SKM-1 treated with dmso at 0.1 percent for 144 hours (cell line): ENCODE measurements at regions not wholly inside any gene's neighbourhood (a gene's known extent, or its start where the extent isn't known, plus 50 kb on each side); places are given as distances from the start of the nearest gene placed in this dataset.
"Not testable (repeated sequence)": the region's sequence is repeated elsewhere in the genome, so short reads cannot be mapped to it uniquely, and the experiment has no call there.

Experiments used
- DNase-seq: peaks from one replicate; lab custom pipeline; 2025; ENCODE audit not compliant: unreplicated experiment; lab: John Stamatoyannopoulos, UW

DNA sequence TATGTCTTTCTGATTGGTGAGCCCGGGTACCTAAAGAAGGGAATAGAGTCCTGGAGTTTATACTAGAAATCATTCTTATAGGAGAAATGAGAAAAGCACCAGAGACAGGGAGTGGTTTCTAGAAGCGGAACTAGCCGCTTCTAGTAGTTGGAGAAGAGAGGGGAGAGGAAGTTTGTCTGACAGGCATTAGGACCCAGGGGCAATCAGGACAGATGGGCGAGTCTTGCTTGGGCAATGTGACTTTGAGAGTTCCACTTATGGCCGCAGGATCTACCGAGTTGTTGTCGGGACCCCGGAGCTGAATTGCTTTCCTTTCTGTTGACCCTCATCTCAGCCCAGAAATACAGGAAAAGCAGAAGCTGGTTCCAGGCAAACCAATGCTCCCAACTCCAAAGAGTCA is 596.8 kb upstream of the CNTN5 start:
- no peak for DNase-seq

DNA sequence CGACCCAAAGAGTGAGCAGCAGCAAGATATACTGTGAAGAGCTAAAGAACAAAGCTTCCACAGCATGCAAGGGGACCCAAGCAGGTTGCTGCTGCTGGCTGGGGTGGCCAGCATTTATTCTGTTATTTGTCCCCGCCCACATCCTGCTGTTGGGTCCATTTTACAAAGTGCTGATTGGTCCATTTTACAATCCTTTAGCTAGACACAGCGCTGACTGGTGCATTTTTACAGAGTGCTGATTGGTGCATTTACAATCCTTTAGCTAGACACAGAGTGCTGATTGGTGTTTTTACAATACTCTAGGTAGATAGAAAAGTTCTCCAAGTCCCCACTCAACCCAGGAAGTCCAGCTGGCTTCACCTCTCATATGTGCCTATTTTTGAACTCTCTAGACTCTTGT is 596.0 kb upstream of the CNTN5 start:
- DNase-seq = not testable (repeated sequence)

DNA sequence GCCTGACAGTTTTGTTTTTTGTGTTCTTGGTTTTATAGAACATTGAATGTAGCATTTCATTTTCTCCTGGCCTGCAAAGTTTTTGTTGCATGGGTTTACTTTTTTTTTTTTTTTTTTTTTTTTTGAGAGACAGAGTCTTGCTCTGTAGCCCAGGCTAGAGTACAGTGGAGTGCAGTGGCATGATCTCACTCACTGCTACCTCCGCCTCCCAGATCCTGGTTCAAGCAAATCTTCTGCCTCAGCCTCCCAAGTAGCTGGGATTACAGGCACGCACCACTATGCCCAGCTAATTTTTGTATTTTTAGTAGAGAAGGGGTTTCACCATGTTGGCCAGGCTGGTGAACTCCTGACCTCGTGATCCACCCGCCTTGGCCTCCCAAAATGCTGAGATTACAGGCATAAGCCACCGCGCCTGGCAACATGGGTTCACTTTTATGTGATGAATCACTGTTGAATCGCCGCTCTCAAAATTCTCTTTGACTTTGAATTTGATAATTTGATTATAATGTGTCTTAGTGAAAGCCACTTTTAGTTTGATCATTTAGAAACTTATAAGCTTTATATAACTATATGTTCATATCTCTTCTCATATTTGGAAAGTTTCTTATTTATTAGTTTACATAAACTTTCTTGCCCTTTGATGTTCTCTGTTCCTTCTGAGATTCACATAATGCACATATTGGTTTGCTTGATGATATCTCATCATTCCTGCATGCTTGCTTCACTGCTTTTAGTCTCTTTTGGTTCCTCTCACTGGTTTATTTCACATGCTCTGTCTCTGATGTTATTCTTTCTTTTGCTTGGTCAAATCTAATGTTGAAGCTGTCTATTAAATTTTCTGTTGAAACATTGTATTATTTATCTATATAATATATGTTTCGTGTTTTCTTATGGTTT is 589.0 kb upstream of the CNTN5 start:
- DNase-seq = no peak

DNA sequence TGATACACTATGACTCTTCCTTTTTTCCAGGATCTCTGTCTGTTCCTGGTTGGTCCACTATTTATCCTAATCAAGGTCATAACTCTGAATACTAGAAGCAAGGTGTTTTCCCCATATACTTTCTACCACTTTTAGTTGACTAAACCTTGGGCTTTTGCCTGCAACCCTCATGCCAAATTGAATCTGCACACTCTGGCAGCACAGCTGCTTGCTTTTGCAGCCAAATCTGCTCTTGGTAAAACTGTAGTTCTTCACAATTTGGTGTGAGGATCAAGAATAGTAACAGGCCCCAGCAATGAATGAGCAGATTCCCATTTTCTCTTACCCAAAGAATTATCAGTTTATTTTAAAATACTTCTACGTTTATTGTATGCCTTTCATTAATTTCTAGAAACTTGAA is 586.5 kb upstream of the CNTN5 start:
- no peak for DNase-seq

DNA sequence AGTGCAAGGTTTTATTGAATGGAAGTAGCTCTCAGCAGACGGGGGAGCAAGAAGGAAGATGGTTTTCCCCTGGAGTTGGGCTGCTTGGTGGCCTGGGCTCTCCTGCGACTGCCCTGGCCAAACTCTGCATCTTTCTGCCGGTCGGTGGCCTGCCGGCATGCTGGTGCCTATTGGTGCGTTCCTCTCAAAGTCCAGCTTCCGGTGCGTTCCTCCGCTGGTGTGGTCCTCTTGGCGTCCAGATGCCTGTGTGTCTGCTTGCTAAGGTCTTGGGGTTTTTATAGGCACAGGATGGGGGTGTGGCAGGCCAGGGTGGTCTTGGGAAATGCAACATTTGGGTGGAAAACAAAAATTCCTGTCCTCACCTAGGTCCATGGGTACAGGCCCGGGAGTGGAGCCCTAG is 567.4 kb upstream of the CNTN5 start:
- DNase-seq = no peak

DNA sequence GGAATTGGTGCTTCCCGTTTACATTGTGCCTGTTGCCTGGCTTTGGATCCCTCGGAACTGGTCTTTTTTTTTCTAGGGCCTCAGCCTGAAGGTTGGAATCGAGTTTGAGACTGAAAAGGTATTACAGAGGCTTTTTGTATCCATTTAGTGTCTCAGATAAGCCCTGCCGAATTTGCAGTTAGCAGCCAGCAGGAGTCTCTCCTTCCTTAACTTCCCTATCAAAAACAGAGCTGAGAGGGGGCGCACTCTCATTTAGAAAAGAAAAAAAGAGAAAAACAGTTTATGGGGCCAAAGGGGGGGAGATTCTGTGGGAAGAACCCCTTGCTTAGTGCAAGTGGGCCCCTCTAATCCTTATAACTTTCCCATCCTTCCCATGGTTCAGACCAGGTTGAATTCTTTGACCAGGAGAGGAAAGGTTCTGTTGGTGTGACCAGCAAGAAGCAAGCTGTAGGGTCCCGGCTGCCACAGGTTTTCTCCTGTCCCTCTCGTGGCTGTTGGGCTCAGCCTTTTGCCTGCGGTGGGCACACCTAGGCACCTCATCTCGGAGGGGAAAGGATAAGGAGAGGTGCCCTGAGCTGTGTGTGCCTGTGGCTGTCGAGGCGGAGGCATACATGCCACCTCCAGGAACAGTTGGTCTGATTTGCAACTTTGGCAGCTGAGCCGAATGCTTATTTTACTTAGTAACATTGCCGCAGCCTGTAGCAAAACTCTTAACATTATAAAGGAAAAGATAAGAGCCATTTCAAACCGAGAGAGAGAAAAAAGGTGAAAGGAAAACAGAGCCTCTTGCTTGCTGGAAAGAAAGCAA is 565.0 kb upstream of the CNTN5 start:
- DNase-seq = no peak

DNA sequence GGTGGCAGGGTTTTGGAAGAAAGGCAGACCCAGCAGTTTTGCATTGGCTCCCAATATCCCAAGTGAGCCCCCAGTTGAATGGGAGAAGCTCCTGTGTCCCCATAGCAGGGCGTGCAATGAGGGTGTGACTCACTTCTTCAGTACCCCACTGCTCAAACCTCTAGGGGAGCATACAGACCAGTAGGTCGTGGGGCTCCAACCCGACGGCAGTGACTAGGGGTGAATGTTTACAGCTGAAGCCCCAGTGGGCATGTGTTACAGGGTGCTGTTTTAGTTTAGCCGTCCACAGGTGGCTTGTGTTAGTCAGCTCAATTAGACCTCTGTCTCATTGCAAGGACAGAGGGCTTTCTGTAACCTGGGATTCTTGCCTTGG is 564.5 kb upstream of the CNTN5 start:
- DNase-seq = no peak

DNA sequence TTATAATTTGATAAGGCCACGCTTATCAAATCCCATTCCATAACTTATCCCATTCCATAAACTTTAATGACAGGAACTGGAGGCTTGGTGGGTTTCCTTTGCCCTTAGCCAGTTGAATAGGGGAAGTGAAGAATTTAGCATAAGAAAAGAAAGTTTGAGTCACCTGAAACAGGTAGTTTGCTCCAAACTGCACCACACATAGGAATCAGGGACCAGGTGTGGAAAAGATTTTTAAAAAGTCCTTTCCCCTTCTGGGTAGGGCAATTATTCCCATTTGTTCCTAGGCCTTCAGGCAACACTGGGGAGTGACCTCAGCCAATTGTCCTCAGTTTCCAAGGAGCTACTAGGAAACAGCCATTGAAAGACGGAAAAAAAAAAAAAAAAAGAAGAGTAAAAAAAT is 525.7 kb upstream of the CNTN5 start:
- DNase-seq = no peak

DNA sequence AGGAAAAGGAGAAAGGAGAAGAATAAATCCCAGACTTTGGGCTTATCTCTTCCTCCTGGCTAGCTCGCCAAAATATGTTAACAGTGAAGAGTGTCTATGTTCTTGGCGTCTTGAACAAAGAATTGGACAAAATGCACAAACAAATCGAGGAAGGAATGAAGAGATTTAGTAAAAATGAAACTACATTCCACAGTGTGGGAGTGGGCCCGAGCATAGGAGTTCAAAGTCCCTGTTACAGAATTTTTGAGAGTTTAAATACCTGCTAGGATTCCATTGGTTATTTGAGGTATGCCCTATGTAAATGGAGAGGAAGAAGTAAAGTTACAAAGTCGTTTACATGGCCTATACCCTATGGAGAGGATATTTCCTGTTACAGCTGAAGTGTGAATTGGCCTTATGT is 525.1 kb upstream of the CNTN5 start:
- no peak for DNase-seq

DNA sequence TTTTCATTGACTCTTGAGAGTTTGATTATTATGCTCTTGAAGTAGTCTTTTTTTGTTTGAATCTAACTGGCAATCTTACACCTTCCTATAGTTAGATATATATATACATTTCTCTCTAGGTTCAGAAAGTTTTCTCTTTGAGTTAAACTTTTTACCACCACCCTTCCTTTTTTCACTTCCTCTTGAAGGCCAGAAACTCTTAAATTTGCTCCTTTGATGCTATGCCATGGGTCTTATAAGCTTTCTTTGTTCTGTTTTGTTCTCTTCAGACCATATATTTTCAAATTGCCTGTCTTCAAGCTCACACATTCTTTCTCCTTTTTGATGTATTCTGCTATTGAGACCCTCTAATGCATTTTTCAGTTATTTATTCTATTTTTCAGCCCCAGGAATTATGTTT is 513.5 kb upstream of the CNTN5 start:
- DNase-seq = no peak

DNA sequence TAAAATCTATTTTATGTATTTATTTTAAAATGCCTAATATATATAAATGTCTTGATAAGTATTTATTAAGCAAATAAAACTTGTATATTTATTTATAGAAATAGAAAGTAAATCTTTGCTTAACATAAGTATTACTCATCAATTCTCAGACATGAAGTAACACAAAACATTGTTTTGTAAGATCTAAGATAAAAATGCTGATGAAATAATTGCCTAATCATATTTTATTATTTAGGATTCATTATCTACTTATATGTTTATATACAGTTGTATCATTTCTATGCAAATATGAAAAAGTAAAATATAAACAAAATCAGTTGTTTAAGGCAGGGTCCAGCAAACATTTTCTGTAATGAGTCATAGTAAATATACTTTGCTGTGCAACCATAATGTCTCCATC is 507.8 kb upstream of the CNTN5 start:
- no peak for DNase-seq

DNA sequence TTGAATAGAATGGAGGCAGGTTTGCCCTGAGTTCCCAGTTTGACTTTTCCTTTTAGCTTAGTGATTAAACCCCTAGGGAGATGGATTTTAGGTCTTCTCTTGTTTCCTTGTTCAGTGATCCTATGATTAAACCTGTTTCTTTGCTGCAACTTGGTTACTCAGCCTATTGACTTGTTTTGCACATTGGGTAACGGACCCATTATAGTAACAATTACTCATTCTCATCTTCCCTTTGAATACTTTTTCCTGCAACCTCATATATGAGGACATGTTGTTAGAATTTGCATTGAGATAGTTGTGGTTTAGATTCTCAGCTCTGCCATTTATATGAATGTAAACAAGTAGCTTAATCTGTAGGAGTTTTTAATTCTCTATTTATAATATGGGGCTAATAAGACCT is 489.2 kb upstream of the CNTN5 start:
- DNase-seq = no peak

DNA sequence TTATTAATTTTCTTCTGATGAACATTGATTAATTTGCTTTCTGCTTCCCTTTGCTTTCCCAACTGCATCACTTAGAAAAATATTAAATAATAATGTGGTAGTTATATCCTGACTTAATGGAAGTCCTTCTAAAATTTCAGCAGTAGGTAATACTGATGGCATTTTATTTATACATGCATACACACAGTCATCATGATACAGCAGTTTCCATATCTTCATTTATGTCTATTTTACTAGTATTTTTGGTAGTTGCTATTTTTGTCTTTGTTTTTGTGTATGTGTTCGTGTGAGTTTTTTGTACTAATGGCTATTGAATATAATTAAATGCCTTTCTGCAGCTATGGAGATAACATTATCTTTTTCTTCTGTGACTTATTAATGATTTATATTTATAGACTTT is 484.7 kb upstream of the CNTN5 start:
- DNase-seq = no peak

DNA sequence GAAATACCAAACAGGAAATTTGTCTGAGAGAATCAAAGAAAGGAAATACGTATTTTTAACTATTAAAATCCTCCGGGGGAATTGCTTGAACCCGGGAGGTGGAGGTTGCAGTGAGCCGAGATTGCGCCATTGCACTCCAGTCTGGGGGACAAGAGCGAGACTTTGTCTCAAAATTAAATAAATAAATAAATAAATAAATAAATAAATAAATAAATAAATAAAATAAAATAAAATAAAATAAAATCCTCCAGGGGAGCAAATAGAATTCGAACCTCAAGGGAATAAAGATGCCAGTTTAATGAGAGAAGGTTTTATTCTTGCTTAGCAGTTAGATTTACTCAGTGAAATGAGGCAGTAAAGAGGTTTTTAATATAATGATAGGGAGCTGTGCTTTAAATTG is 482.4 kb upstream of the CNTN5 start:
- not testable (repeated sequence) for DNase-seq

DNA sequence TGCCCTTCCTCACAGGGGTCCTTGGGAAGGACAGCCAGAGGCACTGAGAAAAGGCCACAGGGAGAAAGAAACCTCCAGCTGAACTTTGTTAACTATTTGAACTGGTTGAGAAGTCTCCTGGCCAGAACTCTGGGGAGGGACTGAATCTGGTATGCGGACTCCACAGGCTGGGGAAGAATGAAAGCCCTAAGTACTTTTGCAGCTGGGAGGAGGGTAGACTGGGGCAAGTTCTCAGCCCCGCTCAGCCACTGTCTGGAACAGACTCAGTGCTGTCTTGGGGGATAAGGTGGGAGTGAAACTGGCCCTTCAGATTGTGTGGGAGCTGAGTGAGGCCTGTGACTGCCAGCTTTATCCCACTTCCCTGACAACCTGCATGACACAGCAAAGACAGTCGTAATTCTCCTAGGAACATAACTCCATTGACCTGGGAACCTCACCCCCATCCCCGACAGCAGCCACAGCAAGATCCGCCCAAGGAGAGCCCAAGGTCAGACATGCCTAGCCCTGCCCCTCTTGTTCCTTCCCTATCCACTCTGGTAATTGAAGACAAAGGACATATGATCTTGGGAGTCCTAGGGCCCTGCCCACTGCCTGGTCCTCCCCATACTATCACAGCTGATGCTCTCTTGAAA is 475.1 kb upstream of the CNTN5 start:
- DNase-seq = no peak

DNA sequence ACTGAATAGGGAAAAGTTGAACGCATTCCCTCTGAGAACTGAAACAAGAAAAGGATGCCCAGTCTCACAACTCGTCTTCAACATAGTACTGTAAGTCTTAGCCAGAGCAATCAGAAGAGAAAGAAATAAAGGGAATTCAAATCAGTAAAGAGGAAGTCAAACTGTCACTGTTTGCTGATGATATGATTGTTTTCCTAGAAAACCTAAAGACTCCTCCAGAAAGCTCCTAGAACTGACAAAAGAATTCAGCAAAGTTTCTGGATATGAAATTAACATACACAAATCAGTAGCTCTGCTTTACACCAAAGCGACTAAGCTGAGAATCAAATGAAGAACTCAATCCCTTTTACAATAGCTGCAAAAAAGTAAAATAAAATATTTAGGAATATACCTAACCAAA is 471.2 kb upstream of the CNTN5 start:
- no peak for DNase-seq

DNA sequence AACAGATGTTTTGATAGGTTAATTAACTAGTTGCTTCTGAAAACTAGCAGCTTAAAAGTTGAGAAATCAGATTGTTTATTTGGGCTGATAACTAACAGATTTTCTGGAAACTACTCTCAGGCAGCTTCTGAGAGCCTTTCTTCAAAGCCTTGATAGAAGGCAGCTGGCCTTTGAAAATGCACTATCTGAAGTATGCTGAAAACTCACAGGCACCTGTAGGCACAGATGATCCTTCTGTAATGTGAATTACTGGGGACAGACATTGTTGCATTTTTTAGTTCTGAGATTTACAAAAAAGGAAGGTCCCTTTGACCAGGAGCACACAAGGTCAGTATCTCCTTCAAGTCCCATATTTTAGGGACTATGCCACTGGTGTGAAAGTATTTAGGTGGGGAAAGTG is 460.8 kb upstream of the CNTN5 start:
- no peak for DNase-seq

DNA sequence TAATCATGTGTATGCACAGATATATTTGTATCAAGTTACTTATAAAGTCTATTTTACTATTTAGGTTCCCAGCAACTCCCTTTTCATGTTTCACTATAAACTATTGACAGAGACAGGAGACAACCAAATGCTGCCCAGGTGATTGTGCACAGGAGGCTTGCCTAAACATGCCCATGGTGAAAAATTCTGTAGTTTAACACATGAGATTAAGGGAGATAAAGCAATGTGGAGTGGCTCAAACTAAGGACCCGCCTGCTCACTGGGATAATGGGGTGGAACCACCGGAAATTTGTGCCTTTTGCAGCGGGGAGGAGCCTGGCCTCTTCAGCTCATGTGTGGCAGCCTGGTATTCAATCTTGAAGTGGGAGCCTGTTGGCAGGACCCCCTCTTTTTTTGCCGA is 459.5 kb upstream of the CNTN5 start:
- DNase-seq = no peak

DNA sequence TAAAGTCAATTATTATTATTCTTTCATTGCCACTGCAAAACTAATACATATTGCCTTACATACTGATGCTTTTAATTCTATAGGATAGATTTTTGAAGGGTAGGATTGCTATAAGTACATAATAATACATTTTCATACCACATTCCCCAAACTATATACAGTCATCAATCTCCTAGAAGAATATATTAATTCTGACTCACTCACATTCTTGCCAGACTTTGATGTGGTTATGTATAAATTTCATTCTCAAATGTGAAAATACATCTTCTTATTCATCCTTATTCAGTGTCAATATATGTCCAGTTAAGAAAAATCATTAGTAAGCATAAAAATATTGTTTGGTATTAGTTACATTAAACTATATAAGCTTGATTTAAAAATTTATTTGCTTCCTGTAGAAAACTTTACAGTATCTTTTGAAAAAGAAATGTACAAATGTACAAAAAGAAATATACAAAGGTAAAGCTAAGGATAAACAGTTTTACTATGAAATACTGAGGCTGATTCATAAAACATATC is 458.8 kb upstream of the CNTN5 start:
- no peak for DNase-seq

DNA sequence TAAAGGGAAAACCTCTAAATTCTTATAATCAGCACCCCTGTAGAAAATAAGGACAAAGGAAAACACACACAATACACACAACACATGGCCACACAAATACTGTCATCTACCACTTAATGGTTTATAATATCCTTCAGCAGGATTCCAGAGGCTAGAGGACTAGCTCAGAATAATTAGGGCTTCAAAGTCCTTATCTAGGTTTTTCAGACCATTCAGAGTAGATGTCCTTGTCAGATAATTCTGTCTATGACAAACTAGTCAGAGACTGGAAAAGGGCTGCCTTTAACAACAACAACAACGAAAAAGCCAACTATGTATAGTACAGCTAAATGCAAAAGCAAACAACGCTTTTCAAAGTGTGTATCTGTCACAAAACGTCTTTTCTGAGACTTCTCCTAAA is 456.5 kb upstream of the CNTN5 start:
- no peak for DNase-seq

DNA sequence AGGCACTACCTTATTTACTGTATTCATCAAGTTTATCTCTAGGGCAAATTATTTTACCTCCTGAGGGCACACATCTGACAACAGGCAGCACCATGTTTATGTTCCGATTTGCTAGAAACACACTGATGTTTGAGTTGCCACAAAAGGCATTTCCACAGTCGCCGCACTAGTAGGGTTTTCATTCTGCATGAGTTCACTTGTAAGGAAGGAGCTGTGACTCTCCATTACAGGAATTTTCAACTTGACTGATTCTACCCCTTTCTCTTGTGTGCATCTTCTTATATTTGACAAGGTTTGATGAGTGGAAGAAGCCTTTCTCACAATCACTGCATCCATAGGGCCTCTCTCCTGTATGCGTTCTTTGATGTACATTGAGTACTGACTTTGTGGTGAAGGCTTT is 455.9 kb upstream of the CNTN5 start:
- DNase-seq = no peak

DNA sequence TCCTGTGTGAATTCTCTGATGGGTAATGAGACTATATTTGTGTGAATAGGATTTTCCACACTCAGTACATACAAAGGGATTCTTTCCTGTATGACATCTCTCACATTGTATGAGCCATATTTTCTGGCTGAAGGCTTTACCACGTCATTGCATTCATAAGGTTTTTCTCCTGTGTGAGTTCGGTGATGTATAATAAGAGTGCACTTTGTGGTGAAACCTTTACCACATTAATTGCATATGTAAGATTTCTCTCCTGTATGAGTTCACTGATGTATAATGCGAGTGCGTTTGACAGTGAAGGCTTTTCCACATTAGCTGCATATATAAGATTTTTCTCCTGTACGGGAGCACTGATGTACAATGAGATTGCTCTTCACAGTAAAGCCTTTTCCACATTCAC is 455.4 kb upstream of the CNTN5 start:
- DNase-seq = no peak
